DOHH2 (cell line): ENCODE measurements at regions not wholly inside any gene's neighbourhood (a gene's known extent, or its start where the extent isn't known, plus 50 kb on each side); places are given as distances from the start of the nearest gene placed in this dataset.

Experiments used
- EZH2phosphoT487 ChIP-seq: fragments of 200-600 bp; sonication (generic); IDR thresholded peaks from 2 replicates; pipeline ENCODE4 v1.6.1; 2017; ENCODE audit warnings: borderline replicate concordance, mild to moderate bottlenecking, antibody characterized with exemption, low read length, moderate library complexity, mixed read lengths
- TF ChIP-seq, protein P1 (sequence below): fragments of 200-600 bp; sonication (generic); IDR thresholded peaks from one replicate; pipeline ENCODE4 v1.5.1; 2014; ENCODE audit warnings: antibody characterized with exemption, mild to moderate bottlenecking, low read depth, low read length; ENCODE audit not compliant: poor library complexity, severe bottlenecking

DNA sequence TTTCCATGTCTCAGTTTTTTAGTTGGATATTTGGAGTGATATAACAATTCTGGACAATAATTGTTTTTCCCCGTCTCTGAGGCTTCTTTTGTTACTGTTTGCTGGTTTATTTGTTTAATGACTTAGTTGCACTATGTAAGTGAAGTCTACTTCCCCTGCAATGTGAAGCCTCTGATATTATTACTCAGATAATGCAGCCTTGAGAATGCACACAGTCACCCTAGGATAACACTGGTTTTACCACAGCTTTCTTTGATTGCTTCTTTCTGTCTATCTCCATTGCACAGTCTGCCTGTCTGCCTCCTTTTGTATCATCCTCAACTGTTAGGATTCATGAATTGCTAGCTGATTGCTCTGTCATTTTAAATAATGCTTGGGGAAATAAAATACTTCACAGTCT is 208.7 kb upstream of the ROBO1 start:
- TF ChIP-seq, protein P1, sequence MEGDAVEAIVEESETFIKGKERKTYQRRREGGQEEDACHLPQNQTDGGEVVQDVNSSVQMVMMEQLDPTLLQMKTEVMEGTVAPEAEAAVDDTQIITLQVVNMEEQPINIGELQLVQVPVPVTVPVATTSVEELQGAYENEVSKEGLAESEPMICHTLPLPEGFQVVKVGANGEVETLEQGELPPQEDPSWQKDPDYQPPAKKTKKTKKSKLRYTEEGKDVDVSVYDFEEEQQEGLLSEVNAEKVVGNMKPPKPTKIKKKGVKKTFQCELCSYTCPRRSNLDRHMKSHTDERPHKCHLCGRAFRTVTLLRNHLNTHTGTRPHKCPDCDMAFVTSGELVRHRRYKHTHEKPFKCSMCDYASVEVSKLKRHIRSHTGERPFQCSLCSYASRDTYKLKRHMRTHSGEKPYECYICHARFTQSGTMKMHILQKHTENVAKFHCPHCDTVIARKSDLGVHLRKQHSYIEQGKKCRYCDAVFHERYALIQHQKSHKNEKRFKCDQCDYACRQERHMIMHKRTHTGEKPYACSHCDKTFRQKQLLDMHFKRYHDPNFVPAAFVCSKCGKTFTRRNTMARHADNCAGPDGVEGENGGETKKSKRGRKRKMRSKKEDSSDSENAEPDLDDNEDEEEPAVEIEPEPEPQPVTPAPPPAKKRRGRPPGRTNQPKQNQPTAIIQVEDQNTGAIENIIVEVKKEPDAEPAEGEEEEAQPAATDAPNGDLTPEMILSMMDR = no peak
- no peak for TF ChIP-seq EZH2phosphoT487
